SK-N-SH (cell line): ENCODE measurements at regions not wholly inside any gene's neighbourhood (a gene's known extent, or its start where the extent isn't known, plus 50 kb on each side); places are given as distances from the start of the nearest gene placed in this dataset.

ENCODE experiments used
- CTCF ChIA-PET: fragments of 300-600, 350-600 bp; formaldehyde crosslinking; extraction: SDS; loops from one replicate; lab custom pipeline; 2021; lab: Yijun Ruan, JAX
- POLR2A ChIA-PET: fragments of 350-600 bp; sonication (Branson Sonifier 250); formaldehyde crosslinking; extraction: SDS; loops from one replicate; lab custom pipeline; 2020; ENCODE audit warnings: antibody characterized with exemption, inconsistent platforms; lab: Yijun Ruan, JAX
- DNase-seq: peaks from one replicate; pipeline ENCODE4 v3.0.0; 2012
- H2AFZ ChIP-seq: fragments of 200-600 bp; sonication (generic); 2 replicates; pipeline ENCODE4 v1.8.1; 2016; ENCODE audit warnings: antibody characterized with exemption, mild to moderate bottlenecking, low read depth
- H3F3A ChIP-seq: fragments of 200-600 bp; sonication (generic); replicated peaks from 2 replicates; pipeline ENCODE3; 2016; ENCODE audit warnings: antibody characterized with exemption, mild to moderate bottlenecking; ENCODE audit not compliant: insufficient read depth
- H3K27ac ChIP-seq, 2 experiments: fragments of 200-500 bp in 1 of 2; fragments of 200-600 bp in 1 of 2; sonication (Bioruptor generic) in 1 of 2; sonication (generic), shearing (Covaris generic) in 1 of 2; 2 replicates each; pipeline versions ENCODE4 v1.5.1 to v1.6.1; 2014 to 2016; ENCODE audit warnings: low read depth in 2 of 2, inconsistent platforms in 1 of 2, low read length in 1 of 2, mild to moderate bottlenecking in 1 of 2, mixed read lengths in 1 of 2
- H3K27me3 ChIP-seq: fragments of 200-600 bp; sonication (generic), shearing (Covaris generic); 2 replicates; pipeline ENCODE4 v1.6.1; 2016; ENCODE audit warnings: mixed run types; ENCODE audit not compliant: insufficient read depth
- H3K36me3 ChIP-seq, 2 experiments: fragments of 200-500 bp in 1 of 2; fragments of 200-600 bp in 1 of 2; sonication (Bioruptor generic) in 1 of 2; sonication (generic) in 1 of 2; replicated peaks in 1 of 2; 2 replicates each; pipeline versions ENCODE3 to v1.5.1; 2014 to 2016; ENCODE audit warnings: low read length in 1 of 2, mild to moderate bottlenecking in 1 of 2; ENCODE audit not compliant: insufficient read depth in 2 of 2, control insufficient read depth in 1 of 2
- H3K4me1 ChIP-seq, 2 experiments: fragments of 200-500 bp in 1 of 2; fragments of 200-600 bp in 1 of 2; sonication (Bioruptor generic) in 1 of 2; sonication (generic), shearing (Covaris generic) in 1 of 2; 2 replicates each; pipeline versions ENCODE4 v1.5.1 to v1.6.1; 2014 to 2016; ENCODE audit warnings: low read depth in 1 of 2, low read length in 1 of 2, mixed run types in 1 of 2; ENCODE audit not compliant: insufficient read depth in 2 of 2, control insufficient read depth in 1 of 2
- H3K4me2 ChIP-seq: fragments of 200-600 bp; sonication (generic), shearing (Covaris generic); 2 replicates; pipeline ENCODE4 v1.6.1; 2017; ENCODE audit warnings: mixed run types
- H3K4me3 ChIP-seq, 2 experiments: fragments of 200-500 bp in 1 of 2; fragments of 200-600 bp in 1 of 2; sonication (Bioruptor generic) in 1 of 2; sonication (generic), shearing (Covaris generic) in 1 of 2; 2 replicates each; pipeline versions ENCODE4 v1.5.1 to v1.8.1; 2014 to 2016; ENCODE audit warnings: low read depth in 2 of 2, inconsistent platforms in 1 of 2, low read length in 1 of 2, mild to moderate bottlenecking in 1 of 2, mixed read lengths in 1 of 2, moderate library complexity in 1 of 2
- H3K79me2 ChIP-seq: fragments of 200-600 bp; sonication (generic); 2 replicates; pipeline ENCODE4 v1.8.1; 2017; ENCODE audit warnings: mild to moderate bottlenecking; ENCODE audit not compliant: insufficient read depth
- H3K9ac ChIP-seq: fragments of 200-600 bp; sonication (generic); 2 replicates; pipeline ENCODE4 v1.6.1; 2017; ENCODE audit warnings: mixed run types
- H3K9me2 ChIP-seq: fragments of 200-600 bp; sonication (generic); 2 replicates; pipeline ENCODE4 v1.6.1; 2017; ENCODE audit warnings: mixed run types
- H3K9me3 ChIP-seq: fragments of 200-600 bp; sonication (generic); 2 replicates; pipeline ENCODE4 v1.6.1; 2017; ENCODE audit warnings: mixed run types, mild to moderate bottlenecking, moderate library complexity
- H4K20me1 ChIP-seq: fragments of 200-600 bp; sonication (generic); 2 replicates; pipeline ENCODE4 v1.6.1; 2017; ENCODE audit warnings: mild to moderate bottlenecking, mixed run types; ENCODE audit not compliant: insufficient read depth
- ELF1 ChIP-seq: IDR thresholded peaks from 2 replicates; pipeline ENCODE4 v1.4.0; 2012
- EZH2phosphoT487 ChIP-seq: fragments of 200-600 bp; sonication (generic); IDR thresholded peaks from 2 replicates; pipeline ENCODE4 v1.6.1; 2017; ENCODE audit warnings: low read depth, mixed run types, mild to moderate bottlenecking, antibody characterized with exemption, moderate library complexity, borderline replicate concordance
- NRF1 ChIP-seq: IDR thresholded peaks from 2 replicates; pipeline ENCODE4 v1.6.1; 2012; ENCODE audit warnings: low read depth, mild to moderate bottlenecking, low read length
- RCOR1 ChIP-seq: fragments of 150-350 bp; IDR thresholded peaks from 2 replicates; pipeline ENCODE4 v1.6.1; 2017; ENCODE audit warnings: antibody characterized with exemption, low read length
- RFX5 ChIP-seq: IDR thresholded peaks from 2 replicates; pipeline ENCODE4 v1.6.1; 2012; ENCODE audit warnings: mild to moderate bottlenecking, improper control_type of control experiment, low read length
- SIN3A ChIP-seq: IDR thresholded peaks from 2 replicates; pipeline ENCODE4 v1.6.1; 2012; ENCODE audit warnings: low read depth, mild to moderate bottlenecking, low read length, moderate library complexity, borderline replicate concordance
- SMC3 ChIP-seq: IDR thresholded peaks from 2 replicates; pipeline ENCODE4 v1.6.1; 2012; ENCODE audit warnings: low read depth, low read length, improper control_type of control experiment
- TCF12 ChIP-seq: IDR thresholded peaks from 2 replicates; pipeline ENCODE4 v1.4.0; 2012
- TEAD4 ChIP-seq: IDR thresholded peaks from 2 replicates; pipeline ENCODE4 v1.4.0; 2012; ENCODE audit warnings: mild to moderate bottlenecking, borderline replicate concordance; ENCODE audit not compliant: insufficient read depth
- WGBS: methylation state at CpG from one replicate; pipeline ENCODE4 v1.1.6; 2017; ENCODE audit warnings: low lambda C conversion rate; 5-methylcytosine and 5-hydroxymethylcytosine counted together
- TF ChIP-seq, protein P1 (sequence below): fragments of 150-350 bp; IDR thresholded peaks from 2 replicates; pipeline ENCODE4 v1.6.1; 2017; ENCODE audit warnings: antibody characterized with exemption, low read length, low read depth, borderline replicate concordance
- TF ChIP-seq, protein P2 (sequence below): fragments of 200-600 bp; sonication (generic); IDR thresholded peaks from 2 replicates; pipeline ENCODE4 v1.6.1; 2017; ENCODE audit warnings: antibody characterized with exemption, mild to moderate bottlenecking, moderate library complexity
- TF ChIP-seq, protein P3 (sequence below): IDR thresholded peaks from 2 replicates; pipeline ENCODE4 v1.6.1; 2012; ENCODE audit warnings: mild to moderate bottlenecking, low read depth, low read length, moderate library complexity

DNA sequence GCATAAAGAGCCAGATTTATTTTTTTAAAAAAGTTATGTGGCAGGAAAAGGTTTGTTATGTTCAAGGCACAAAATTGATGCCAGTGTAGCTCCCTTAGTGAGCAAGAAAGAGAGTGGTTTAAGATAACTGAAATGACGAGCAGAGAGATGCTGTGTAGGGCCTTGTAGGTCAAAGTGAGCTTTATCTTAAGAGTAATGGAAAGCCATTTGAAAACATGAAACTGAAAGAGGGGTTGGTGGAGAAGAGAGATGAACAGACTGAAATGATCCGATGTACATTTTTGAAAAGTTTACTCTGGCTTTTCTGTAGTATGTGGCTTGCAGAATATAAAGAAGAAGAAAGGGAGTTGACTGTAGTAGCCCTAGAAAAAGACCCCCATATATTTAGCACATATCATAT is 383.6 kb downstream of the PLA2G4A start:
- CTCF ChIA-PET, result no interaction called here
- no peak overlapping the region for H3K27ac ChIP-seq
- H3K79me2 ChIP-seq, result no peaks in the 10 kb centered on the region
- TF ChIP-seq TCF12 (no peak), SIN3A (no peak), RFX5 (no peak), EZH2phosphoT487 (no peak), ELF1 (no peak), SMC3 (no peak), TEAD4 (no peak), RCOR1 (no peak), NRF1 (no peak)
- TF ChIP-seq, protein P1, sequence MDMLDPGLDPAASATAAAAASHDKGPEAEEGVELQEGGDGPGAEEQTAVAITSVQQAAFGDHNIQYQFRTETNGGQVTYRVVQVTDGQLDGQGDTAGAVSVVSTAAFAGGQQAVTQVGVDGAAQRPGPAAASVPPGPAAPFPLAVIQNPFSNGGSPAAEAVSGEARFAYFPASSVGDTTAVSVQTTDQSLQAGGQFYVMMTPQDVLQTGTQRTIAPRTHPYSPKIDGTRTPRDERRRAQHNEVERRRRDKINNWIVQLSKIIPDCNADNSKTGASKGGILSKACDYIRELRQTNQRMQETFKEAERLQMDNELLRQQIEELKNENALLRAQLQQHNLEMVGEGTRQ, result no peak
- TF ChIP-seq, protein P2, sequence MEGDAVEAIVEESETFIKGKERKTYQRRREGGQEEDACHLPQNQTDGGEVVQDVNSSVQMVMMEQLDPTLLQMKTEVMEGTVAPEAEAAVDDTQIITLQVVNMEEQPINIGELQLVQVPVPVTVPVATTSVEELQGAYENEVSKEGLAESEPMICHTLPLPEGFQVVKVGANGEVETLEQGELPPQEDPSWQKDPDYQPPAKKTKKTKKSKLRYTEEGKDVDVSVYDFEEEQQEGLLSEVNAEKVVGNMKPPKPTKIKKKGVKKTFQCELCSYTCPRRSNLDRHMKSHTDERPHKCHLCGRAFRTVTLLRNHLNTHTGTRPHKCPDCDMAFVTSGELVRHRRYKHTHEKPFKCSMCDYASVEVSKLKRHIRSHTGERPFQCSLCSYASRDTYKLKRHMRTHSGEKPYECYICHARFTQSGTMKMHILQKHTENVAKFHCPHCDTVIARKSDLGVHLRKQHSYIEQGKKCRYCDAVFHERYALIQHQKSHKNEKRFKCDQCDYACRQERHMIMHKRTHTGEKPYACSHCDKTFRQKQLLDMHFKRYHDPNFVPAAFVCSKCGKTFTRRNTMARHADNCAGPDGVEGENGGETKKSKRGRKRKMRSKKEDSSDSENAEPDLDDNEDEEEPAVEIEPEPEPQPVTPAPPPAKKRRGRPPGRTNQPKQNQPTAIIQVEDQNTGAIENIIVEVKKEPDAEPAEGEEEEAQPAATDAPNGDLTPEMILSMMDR, result no peak
- TF ChIP-seq, protein P3, sequence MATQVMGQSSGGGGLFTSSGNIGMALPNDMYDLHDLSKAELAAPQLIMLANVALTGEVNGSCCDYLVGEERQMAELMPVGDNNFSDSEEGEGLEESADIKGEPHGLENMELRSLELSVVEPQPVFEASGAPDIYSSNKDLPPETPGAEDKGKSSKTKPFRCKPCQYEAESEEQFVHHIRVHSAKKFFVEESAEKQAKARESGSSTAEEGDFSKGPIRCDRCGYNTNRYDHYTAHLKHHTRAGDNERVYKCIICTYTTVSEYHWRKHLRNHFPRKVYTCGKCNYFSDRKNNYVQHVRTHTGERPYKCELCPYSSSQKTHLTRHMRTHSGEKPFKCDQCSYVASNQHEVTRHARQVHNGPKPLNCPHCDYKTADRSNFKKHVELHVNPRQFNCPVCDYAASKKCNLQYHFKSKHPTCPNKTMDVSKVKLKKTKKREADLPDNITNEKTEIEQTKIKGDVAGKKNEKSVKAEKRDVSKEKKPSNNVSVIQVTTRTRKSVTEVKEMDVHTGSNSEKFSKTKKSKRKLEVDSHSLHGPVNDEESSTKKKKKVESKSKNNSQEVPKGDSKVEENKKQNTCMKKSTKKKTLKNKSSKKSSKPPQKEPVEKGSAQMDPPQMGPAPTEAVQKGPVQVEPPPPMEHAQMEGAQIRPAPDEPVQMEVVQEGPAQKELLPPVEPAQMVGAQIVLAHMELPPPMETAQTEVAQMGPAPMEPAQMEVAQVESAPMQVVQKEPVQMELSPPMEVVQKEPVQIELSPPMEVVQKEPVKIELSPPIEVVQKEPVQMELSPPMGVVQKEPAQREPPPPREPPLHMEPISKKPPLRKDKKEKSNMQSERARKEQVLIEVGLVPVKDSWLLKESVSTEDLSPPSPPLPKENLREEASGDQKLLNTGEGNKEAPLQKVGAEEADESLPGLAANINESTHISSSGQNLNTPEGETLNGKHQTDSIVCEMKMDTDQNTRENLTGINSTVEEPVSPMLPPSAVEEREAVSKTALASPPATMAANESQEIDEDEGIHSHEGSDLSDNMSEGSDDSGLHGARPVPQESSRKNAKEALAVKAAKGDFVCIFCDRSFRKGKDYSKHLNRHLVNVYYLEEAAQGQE, result no peak
- POLR2A ChIA-PET, result no interaction called here
- H3K9me2 ChIP-seq, result no peaks in the 10 kb centered on the region
- H3K9ac ChIP-seq, result no peak overlapping the region
- H3K27me3 ChIP-seq, result no peaks in the 10 kb centered on the region
- WGBS, result 70% methylated on average over 2 of the region's 2 CpGs
- no peak overlapping the region for H3K4me3 ChIP-seq
- DNase-seq, result no peak
- no peak overlapping the region for H2AFZ ChIP-seq
- no peaks in the 10 kb centered on the region for H3K36me3 ChIP-seq
- H3K9me3 ChIP-seq, result no peaks in the 10 kb centered on the region
- H3F3A ChIP-seq, result no peaks in the 10 kb centered on the region
- H4K20me1 ChIP-seq, result no peaks in the 10 kb centered on the region
- no peak overlapping the region for H3K4me2 ChIP-seq
- H3K4me1 ChIP-seq, result no peaks in the 10 kb centered on the region
